Endodermal cell (in vitro differentiated cells): ENCODE measurements at regions not wholly inside any gene's neighbourhood (a gene's known extent, or its start where the extent isn't known, plus 50 kb on each side); places are given as distances from the start of the nearest gene placed in this dataset.
A peak's percentile ranks its signal among the peaks of the same experiment; 100 is the strongest.

ENCODE experiments used
- DNase-seq: peaks from one replicate; pipeline ENCODE4 v3.0.0-alpha.2; 2017
- H3K27ac ChIP-seq: 2 replicates; pipeline ENCODE4 v1.5.1; 2013; ENCODE audit warnings: mild to moderate bottlenecking, low read depth, low read length, moderate library complexity
- H3K27me3 ChIP-seq: 2 replicates; pipeline ENCODE4 v1.6.1; 2013; ENCODE audit warnings: mild to moderate bottlenecking, low read length, moderate library complexity; ENCODE audit not compliant: insufficient read depth, control insufficient read depth, poor library complexity, severe bottlenecking
- H3K36me3 ChIP-seq: 2 replicates; pipeline ENCODE4 v1.7.0; 2013; ENCODE audit warnings: mild to moderate bottlenecking, low read length, moderate library complexity; ENCODE audit not compliant: control insufficient read depth, insufficient read depth
- H3K4me1 ChIP-seq: one replicate; pipeline ENCODE4 v1.7.0; 2013; ENCODE audit warnings: low read length; ENCODE audit not compliant: control insufficient read depth, insufficient read depth
- H3K4me3 ChIP-seq: 2 replicates; pipeline ENCODE4 v1.5.1; 2013; ENCODE audit warnings: mild to moderate bottlenecking, low read length, moderate library complexity
- H3K9ac ChIP-seq: 2 replicates; pipeline ENCODE4 v1.6.1; 2013; ENCODE audit warnings: mild to moderate bottlenecking, low read length, moderate library complexity; ENCODE audit not compliant: poor library complexity, severe bottlenecking; ENCODE audit errors: extremely low read depth
- H3K9me3 ChIP-seq: 2 replicates; pipeline ENCODE4 v1.6.1; 2013; ENCODE audit warnings: mild to moderate bottlenecking, low read length, moderate library complexity; ENCODE audit not compliant: control insufficient read depth
- H3K27ac Mint-ChIP-seq: 2 replicates; pipeline ENCODE4 v1.8.0; 2020; ENCODE audit warnings: mixed read lengths
- H3K27me3 Mint-ChIP-seq: 2 replicates; pipeline ENCODE4 v1.8.0; 2021; ENCODE audit warnings: mild to moderate bottlenecking, mixed read lengths; ENCODE audit not compliant: insufficient read depth
- H3K36me3 Mint-ChIP-seq: 2 replicates; pipeline ENCODE4 v1.8.0; 2020; ENCODE audit warnings: low read depth, mixed read lengths
- H3K4me1 Mint-ChIP-seq: 2 replicates; pipeline ENCODE4 v1.8.0; 2020; ENCODE audit warnings: mixed read lengths
- H3K4me3 Mint-ChIP-seq: 2 replicates; pipeline ENCODE4 v1.8.0; 2020; ENCODE audit warnings: mild to moderate bottlenecking, moderate library complexity, mixed read lengths
- H3K9me3 Mint-ChIP-seq: 2 replicates; pipeline ENCODE4 v1.8.0; 2020; ENCODE audit warnings: mild to moderate bottlenecking, mixed read lengths
- WGBS, 2 experiments: methylation state at CpG; one replicate each; pipeline versions ENCODE4 v1.1.5 to v1.1.7; 2013; ENCODE audit warnings: missing lambda C conversion rate in 2 of 2, mixed read lengths in 1 of 2; ENCODE audit not compliant: insufficient coverage in 1 of 2, insufficient read length in 1 of 2; 5-methylcytosine and 5-hydroxymethylcytosine counted together
- TF ChIP-seq, protein P1 (sequence below): fragments of 200-600 bp; sonication (generic); conservative IDR thresholded peaks from 2 replicates; pipeline ENCODE4 v1.5.0; 2021; ENCODE audit warnings: antibody characterized with exemption, mild to moderate bottlenecking

DNA sequence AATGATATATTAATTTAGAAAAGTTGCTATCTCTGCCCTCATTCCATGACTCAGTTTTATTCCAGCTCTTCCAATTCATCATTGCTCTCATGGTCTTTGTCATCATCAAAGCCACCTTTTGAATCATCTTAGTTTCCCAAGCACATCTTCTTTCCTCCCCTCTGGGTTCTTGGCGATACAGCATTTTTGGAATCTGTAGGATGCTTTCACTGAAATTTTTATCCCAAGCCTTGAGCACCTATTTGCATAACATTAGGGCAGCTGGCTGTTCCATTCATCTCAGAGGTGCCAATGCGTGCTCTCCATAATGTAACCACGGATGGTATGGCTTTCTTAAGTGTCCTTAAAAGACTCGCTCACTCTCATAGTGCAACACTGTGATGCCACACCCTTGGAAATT lies 100.4 kb downstream of the SNX5 start:
- Mint-ChIP-seq H3K9me3 (no peaks in the 10 kb centered on the region), H3K27ac (no peak overlapping the region), H3K4me3 (no peak overlapping the region), H3K27me3 (no peaks in the 10 kb centered on the region), H3K36me3 (no peaks in the 10 kb centered on the region), H3K4me1 (peaks cover 23% of the 10 kb centered on the region)
- H3K27ac ChIP-seq = no peak overlapping the region
- H3K27me3 ChIP-seq = no peaks in the 10 kb centered on the region
- H3K36me3 ChIP-seq = no peaks in the 10 kb centered on the region
- H3K4me3 ChIP-seq = no peak overlapping the region
- H3K4me1 ChIP-seq = peaks cover 5% of the 10 kb centered on the region
- no peak for DNase-seq
- no peak overlapping the region for H3K9ac ChIP-seq
- 62 to 70% methylated on average over 4 of the region's 4 CpGs for WGBS, 2 experiments
- H3K9me3 ChIP-seq = no peaks in the 10 kb centered on the region
- TF ChIP-seq, protein P1, sequence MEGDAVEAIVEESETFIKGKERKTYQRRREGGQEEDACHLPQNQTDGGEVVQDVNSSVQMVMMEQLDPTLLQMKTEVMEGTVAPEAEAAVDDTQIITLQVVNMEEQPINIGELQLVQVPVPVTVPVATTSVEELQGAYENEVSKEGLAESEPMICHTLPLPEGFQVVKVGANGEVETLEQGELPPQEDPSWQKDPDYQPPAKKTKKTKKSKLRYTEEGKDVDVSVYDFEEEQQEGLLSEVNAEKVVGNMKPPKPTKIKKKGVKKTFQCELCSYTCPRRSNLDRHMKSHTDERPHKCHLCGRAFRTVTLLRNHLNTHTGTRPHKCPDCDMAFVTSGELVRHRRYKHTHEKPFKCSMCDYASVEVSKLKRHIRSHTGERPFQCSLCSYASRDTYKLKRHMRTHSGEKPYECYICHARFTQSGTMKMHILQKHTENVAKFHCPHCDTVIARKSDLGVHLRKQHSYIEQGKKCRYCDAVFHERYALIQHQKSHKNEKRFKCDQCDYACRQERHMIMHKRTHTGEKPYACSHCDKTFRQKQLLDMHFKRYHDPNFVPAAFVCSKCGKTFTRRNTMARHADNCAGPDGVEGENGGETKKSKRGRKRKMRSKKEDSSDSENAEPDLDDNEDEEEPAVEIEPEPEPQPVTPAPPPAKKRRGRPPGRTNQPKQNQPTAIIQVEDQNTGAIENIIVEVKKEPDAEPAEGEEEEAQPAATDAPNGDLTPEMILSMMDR = no peak

GRCh38 chr20:17867131-17867925 lies 101.3 kb downstream of the SNX5 start:
- 85 to 89% methylated on average over 8 to 10 of the region's 10 CpGs for WGBS, 2 experiments
- Histone ChIP-seq H3K27me3 (no peaks in the 10 kb centered on the region), H3K4me3 (no peak overlapping the region), H3K4me1 (peaks cover 5% of the 10 kb centered on the region), H3K9me3 (no peaks in the 10 kb centered on the region), H3K27ac (no peak overlapping the region), H3K9ac (no peak overlapping the region), H3K36me3 (no peaks in the 10 kb centered on the region)
- no peak for DNase-seq
- Mint-ChIP-seq H3K4me3 (no peak overlapping the region), H3K4me1 (peaks cover 22% of the 10 kb centered on the region), H3K27ac (no peak overlapping the region), H3K9me3 (no peaks in the 10 kb centered on the region), H3K27me3 (peaks cover 3% of the 10 kb centered on the region), H3K36me3 (no peaks in the 10 kb centered on the region)
- TF ChIP-seq, protein P1 = no peak

- 89 to 93% methylated on average over 3 to 7 of the region's 7 CpGs for WGBS, 2 experiments
- no peaks in the 10 kb centered on the region for H3K36me3 Mint-ChIP-seq
- Histone ChIP-seq H3K27ac (no peak overlapping the region), H3K4me1 (no peaks in the 10 kb centered on the region), H3K36me3 (no peaks in the 10 kb centered on the region), H3K9ac (no peak overlapping the region), H3K4me3 (no peak overlapping the region), H3K9me3 (no peaks in the 10 kb centered on the region), H3K27me3 (no peaks in the 10 kb centered on the region)
- no peak overlapping the region for H3K4me3 Mint-ChIP-seq
- peaks cover 3% of the 10 kb centered on the region for H3K27me3 Mint-ChIP-seq
- no peak for DNase-seq
- H3K4me1 Mint-ChIP-seq = peaks cover 20% of the 10 kb centered on the region
- no peak overlapping the region for H3K27ac Mint-ChIP-seq
- TF ChIP-seq, protein P1 = peak; percentile 27
- no peaks in the 10 kb centered on the region for H3K9me3 Mint-ChIP-seq
These were observed 102.2 kb downstream of the SNX5 start for GRCh38 chr20:17866234-17867001.
